ENCODE measurements at regions not wholly inside any gene's neighbourhood (a gene's known extent, or its start where the extent isn't known, plus 50 kb on each side); places are given as distances from the start of the nearest gene placed in this dataset.

GRCh38 chr5:2240118-2240904 lies 357.6 kb upstream of the IRX4 start:
- DNase-seq (ENCODE audit: low spot score), result no peak

DNA sequence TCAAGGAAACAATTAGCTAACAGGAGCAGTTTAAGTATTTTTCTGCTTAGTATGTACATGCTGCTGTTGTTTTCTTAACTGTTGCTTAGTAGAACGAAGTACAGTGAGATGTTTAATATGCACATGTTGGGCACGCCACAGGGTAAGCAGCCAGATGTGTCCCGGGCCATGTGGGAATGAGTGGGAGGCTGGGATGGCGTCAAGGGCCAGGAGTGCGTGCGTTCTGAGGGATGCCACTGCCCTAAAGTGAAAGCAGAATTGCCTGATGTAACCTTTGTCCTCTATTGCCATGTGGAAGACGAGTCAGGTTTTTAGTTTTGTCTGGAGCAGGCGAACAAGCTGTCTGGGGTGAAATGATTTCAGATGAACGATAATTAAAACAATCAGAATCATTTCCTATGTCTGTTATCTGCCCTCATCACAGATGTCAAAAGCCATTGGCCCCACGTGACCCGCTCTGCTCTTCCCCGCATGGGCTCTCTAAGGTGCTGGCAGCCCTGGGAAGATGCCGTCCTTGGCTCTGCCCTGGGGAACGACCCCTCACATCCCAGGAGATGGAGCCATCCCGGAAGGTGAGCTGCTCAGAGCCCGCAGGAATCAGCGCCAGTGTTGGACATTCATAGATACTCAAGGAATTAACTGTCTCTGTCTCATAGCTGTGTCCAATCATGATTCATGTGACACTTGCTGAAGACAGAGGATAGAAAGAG lies 356.6 kb upstream of the IRX4 start:
- DNase-seq (ENCODE audit: low spot score), result no peak

- DNase-seq (ENCODE audit: low spot score), result no peak
Measured at GRCh38 chr5:2238732-2239131, 356.0 kb upstream of the IRX4 start.

GRCh38 chr5:2227433-2227832 lies 344.7 kb upstream of the IRX4 start:
- no peak for DNase-seq (ENCODE audit: low spot score)

- DNase-seq (ENCODE audit: low spot score), result no peak
Measured at GRCh38 chr5:2224689-2225088, 342.0 kb upstream of the IRX4 start.

GRCh38 chr5:2223303-2223702 lies 340.6 kb upstream of the IRX4 start:
- DNase-seq (ENCODE audit: low spot score), result no peak

DNA sequence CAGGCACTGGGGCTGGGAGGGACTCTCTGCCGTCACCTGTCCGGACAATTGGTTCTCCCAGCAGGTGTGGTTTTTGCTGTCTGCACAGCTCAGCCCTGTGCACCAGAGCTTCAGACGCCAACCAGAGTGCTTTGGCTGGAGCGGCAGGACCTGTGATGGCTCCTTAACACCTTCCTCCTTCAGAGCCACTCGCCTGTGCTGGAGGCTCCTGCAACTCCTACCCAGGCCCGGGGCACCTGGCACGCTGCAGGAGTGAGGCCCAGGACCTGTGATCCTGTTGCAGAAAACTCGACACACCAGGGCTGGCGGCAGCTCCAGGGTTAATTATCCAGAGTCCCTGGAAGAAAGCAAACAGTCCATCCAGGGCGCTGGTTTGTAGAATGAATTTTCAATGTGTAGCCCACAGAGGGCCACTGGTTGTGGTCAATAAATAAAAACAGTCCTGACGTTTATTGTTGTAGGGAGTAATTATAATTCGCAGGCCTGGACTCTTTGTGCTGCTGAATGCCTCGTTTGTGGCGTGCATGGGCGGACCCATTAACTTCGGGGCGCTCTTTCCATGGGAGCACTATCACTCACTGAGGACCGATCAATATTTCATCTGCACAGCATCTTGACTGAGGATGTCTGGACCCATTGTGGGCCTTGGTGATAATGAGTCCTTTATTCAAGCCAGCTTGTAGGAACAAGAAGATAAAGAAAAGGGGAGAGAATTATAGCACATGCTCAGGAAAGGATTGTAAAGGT lies 339.7 kb upstream of the IRX4 start:
- no peak for DNase-seq (ENCODE audit: low spot score)

DNA sequence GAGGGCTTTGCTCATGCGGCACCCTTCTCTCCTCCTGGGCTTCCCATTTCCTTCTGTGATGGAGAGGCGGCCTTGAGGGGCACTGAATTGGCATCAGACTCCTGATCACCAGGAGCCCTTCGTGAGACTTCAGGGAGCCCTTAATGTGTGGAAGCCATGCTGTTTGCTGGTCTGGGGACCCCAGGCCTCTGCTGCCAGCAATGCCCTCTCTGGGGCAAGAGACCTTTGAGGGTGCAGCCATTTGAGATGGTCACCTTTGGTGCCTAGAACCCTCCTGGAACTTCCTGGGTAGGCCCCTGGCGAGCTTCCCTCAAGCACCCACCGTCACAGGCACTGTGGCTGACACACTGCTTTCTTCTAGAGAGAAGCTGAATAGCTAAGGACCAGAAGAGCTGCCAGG lies 338.7 kb upstream of the IRX4 start:
- DNase-seq (ENCODE audit: low spot score), result no peak

GRCh38 chr5:2220741-2221140 lies 338.0 kb upstream of the IRX4 start:
- DNase-seq (ENCODE audit: low spot score), result no peak

DNA sequence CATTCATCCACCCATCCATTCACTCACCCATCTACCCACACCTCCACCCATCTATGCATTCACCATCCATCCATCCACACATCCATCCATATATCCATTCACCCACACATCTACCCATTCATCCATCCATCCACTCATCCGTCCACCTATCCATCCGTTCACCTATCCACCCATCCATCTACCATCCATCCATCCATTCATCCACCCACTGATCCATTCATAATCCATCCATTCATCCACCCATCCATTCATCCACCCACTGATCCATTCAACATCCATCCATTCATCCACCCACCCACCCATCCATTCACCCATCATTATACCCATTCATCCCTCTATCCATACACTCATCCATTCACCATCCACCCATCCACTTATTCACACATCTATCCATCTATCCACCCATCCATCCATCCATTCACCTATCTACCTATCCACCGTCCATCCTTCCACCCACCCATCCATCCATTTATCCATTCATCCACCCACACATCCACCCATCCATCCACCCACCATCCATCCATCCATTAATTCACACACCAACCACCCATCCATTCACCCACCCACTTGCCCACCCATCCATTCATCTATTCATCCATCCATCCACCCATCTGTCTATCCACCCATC lies 336.5 kb upstream of the IRX4 start:
- no peak for DNase-seq (ENCODE audit: low spot score)

- DNase-seq (ENCODE audit: low spot score), result no peak
Measured at GRCh38 chr5:2217219-2217618, 334.5 kb upstream of the IRX4 start.

DNA sequence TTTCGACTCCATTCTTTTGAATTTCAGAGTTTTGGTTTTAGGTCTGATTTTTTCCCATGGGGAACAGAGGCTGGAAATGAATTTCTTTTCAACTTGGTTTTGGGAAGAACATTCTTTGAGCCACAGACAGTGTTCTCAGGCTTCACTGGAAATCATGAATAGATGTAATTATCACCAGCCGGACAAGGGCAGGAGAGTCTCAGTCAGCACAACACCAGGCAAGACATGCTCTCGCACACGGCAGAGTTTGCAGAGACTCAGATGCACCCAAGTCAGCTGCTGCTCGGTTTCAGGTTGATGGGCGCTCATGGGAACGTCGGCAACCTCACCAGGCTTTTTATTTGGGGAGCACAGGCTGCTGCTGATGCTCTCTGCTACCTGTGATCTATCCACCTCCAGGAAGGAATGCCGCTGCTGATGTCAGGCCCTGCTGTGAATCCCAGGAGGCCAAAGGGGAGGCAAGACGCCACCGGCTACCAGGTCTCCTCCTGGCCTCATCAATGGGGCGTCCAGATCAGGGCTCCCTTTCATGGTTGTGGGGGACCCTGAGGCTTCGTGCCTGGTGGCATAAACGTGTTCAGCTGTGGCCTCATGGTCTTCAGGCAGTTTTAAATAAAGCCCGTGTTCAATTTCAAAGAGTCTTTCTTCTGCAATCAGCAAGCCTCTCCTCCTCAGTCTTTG lies 332.3 kb upstream of the IRX4 start:
- DNase-seq (ENCODE audit: low spot score), result no peak

- no peak for DNase-seq (ENCODE audit: low spot score)
Measured at GRCh38 chr5:2213121-2213730, 330.5 kb upstream of the IRX4 start.

- DNase-seq (ENCODE audit: low spot score), result no peak
Measured at GRCh38 chr5:2212481-2212880, 329.8 kb upstream of the IRX4 start.

DNA sequence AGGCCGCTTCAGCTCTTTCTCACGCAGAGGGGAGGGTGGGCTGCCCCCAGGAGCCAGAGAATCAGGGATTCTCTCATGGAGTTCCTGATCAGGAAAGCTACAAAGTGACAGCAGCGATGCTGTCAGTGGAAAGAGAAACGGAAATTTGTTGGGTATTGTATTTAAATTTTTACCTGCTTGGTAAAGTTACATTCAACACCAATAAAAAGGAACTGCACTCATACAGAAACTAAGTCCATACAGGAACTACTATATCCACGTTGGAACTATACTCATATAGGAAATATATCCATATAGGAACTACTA lies 325.5 kb upstream of the IRX4 start:
- DNase-seq (ENCODE audit: low spot score), result no peak

DNA sequence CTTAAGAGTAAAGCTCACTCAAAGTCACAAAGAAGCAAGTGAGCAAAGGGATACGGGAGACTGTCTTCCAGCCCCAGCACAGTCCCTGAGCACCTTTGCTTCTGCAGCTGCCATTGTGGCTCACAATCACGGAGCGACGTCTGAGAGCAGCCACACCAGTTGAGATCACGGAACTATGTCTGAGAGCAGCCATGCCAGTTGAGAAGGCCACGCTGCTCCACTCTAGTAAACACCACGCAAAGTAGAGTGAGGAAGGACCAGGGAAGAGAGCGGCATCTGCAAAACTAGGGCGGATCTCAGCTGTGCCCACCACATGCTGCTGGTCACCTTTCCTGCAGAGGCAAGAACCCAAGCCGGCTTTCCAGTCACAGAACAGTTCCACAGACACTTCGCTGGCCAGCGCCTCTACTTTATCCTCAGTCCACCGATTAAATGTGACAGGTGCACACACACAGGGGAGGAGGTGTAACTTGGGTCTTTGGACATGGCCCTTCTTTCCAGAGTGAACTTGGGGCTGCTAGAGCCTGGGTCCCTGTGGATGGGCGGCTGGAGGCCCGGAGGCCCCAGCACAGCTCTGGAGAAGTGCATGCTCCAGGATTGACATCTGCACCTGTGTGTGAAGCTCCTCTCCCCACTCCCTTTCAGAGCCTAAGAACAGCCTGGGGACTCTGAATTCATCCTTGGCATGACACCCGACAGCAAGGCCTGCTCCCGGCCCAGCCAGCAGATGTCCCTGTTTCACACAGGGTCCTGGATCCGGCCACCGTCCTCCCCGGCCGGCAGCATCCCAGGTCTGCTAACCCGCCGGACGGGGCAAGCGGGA lies 324.9 kb upstream of the IRX4 start:
- no peak for DNase-seq (ENCODE audit: low spot score)

- DNase-seq (ENCODE audit: low spot score), result no peak
Measured at GRCh38 chr5:2207109-2207399, 324.3 kb upstream of the IRX4 start.

GRCh38 chr5:2206293-2207108 lies 323.8 kb upstream of the IRX4 start:
- DNase-seq (ENCODE audit: low spot score), result no peak

DNA sequence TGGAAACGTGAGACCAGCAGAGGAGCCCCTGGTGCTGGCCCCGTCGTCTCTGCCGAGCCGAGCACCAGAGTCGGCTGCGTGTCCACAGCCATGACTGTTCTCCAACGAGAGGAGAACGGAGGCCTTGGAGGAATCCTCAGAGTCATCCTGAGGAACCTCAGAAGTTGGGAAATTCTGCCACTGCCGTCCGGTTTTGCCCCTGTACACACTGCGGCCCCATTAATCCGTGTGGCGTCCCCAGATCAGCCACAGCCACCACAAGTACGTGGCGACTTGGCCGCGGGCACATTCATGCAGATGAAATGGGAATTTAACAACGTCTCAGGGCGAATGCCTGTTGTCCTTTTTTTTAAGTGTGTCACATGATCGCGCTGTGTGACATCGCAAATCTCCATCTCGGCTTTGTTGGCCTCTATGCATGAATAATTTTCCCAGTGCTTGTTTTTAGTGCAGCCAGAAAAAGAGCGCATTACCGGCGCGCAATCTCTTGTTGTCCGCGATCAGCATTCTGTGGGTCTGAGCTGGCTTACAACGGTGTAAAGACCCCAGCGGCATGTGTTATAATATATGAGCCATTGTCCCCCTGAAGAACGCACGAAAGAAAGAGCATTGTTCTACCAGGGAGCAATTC lies 323.0 kb upstream of the IRX4 start:
- DNase-seq (ENCODE audit: low spot score), result no peak

DNA sequence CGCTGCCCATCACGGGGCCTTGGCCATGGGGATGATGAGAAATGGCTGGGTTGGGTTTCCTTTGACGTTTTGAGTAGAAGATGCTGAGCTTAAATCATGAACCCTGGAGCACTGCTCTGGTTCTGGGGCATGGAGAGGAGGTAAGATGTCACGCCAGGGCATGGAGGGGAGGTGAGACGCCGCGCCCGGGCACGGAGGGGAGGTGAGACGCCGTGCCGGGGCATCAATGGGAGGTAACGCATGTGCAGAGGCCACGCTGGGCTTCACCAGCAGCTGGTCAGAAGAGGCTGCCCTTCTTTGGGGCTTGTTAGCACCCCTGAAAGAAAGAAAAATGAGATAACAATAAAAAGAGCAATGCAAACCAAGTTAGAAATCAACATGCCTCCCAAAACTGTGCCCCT lies 322.5 kb upstream of the IRX4 start:
- no peak for DNase-seq (ENCODE audit: low spot score)

Measured in hematopoietic multipotent progenitor cell treated with erythropoietin and hydrocortisone succinate and interleukin-3 and kit ligand, for 15 days (in vitro differentiated cells).